ENCODE measurements at regions not wholly inside any gene's neighbourhood (a gene's known extent, or its start where the extent isn't known, plus 50 kb on each side); places are given as distances from the start of the nearest gene placed in this dataset.
"Not testable (repeated sequence)": the region's sequence is repeated elsewhere in the genome, so short reads cannot be mapped to it uniquely, and the experiment has no call there.

DNA sequence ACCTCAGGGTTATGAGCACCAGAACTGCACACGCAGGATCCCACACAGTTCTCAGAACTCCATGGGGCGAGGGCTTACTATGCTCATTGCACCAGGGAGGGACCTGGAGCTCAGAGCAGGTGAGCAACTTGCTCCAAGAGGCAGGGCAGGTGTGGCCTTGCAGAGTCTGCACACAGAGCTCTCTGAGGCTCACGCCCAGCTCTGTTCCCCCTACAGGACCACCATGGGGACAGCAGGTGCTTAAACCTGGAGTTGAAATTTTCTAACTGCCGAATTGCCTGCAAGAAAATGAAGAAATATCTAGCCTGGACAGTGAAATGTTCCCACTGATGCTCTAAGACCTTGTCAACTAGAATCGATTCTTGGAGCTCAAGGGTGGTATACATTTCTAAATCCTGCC lies 49.9 kb upstream of the MSMB start:
- H3K27ac Mint-ChIP-seq: peak overlapping the region; percentile 92
- not testable (repeated sequence) for H3K36me3 ChIP-seq (ENCODE audit: control insufficient read depth, insufficient read depth, low read length); H3K4me1 Mint-ChIP-seq; H3K9me3 ChIP-seq (ENCODE audit: control insufficient read depth, low read length); H3K36me3 Mint-ChIP-seq (ENCODE audit: low read depth); H3K27me3 ChIP-seq (ENCODE audit: control insufficient read depth, insufficient read depth, low read length, poor library complexity, severe bottlenecking); H3K27me3 Mint-ChIP-seq (ENCODE audit: insufficient read depth); H3K27ac ChIP-seq (ENCODE audit: low read depth, low read length); H3K9ac ChIP-seq (ENCODE audit: extremely low read depth, low read length, poor library complexity, severe bottlenecking); H3K4me3 Mint-ChIP-seq; H3K9me3 Mint-ChIP-seq; H3K4me3 ChIP-seq (ENCODE audit: low read length)
- TF ChIP-seq, protein P1, sequence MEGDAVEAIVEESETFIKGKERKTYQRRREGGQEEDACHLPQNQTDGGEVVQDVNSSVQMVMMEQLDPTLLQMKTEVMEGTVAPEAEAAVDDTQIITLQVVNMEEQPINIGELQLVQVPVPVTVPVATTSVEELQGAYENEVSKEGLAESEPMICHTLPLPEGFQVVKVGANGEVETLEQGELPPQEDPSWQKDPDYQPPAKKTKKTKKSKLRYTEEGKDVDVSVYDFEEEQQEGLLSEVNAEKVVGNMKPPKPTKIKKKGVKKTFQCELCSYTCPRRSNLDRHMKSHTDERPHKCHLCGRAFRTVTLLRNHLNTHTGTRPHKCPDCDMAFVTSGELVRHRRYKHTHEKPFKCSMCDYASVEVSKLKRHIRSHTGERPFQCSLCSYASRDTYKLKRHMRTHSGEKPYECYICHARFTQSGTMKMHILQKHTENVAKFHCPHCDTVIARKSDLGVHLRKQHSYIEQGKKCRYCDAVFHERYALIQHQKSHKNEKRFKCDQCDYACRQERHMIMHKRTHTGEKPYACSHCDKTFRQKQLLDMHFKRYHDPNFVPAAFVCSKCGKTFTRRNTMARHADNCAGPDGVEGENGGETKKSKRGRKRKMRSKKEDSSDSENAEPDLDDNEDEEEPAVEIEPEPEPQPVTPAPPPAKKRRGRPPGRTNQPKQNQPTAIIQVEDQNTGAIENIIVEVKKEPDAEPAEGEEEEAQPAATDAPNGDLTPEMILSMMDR (conservative IDR thresholded peaks at IDR 0.05): peak; percentile 57
- H3K4me1 ChIP-seq (ENCODE audit: control insufficient read depth, insufficient read depth, low read length): peaks cover 24% of the 10 kb centered on the region
- peak; percentile 59 for DNase-seq
- 86 to 98% methylated on average over 3 to 5 of the region's 5 CpGs for WGBS, 2 experiments (ENCODE audit: insufficient coverage in 1 of 2, insufficient read length in 1 of 2)

DNA sequence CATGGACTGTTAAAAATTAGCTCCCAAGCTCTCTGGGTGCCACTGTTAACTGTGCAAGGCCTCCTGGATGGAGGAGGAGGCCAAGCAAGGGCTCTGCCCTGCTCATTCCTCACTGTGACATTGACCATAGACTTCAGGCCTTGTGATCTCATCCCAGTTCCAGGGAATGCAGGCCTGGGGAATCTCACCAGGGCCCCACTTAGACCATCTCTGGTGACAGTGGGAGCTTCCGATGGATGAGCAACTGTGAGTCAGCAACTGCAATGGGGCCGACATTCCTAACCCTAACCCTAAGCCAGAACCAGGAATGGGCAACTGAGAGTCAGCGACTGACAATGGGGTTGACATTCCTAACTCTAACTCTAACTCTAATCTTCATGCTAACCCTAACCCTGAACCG lies 50.4 kb upstream of the MSMB start:
- Mint-ChIP-seq H3K4me1 (peaks cover 8% of the 10 kb centered on the region), H3K9me3 (peaks cover 3% of the 10 kb centered on the region), H3K27me3 (ENCODE audit: insufficient read depth) (no peaks in the 10 kb centered on the region), H3K36me3 (ENCODE audit: low read depth) (peaks cover 2% of the 10 kb centered on the region), H3K27ac (peak overlapping the region; percentile 69), H3K4me3 (no peak overlapping the region)
- Histone ChIP-seq H3K4me1 (ENCODE audit: control insufficient read depth, insufficient read depth, low read length) (peaks cover 24% of the 10 kb centered on the region), H3K27me3 (ENCODE audit: control insufficient read depth, insufficient read depth, low read length, poor library complexity, severe bottlenecking) (no peaks in the 10 kb centered on the region), H3K27ac (ENCODE audit: low read depth, low read length) (no peak overlapping the region), H3K9me3 (ENCODE audit: control insufficient read depth, low read length) (no peaks in the 10 kb centered on the region), H3K9ac (ENCODE audit: extremely low read depth, low read length, poor library complexity, severe bottlenecking) (no peak overlapping the region), H3K4me3 (ENCODE audit: low read length) (no peak overlapping the region), H3K36me3 (ENCODE audit: control insufficient read depth, insufficient read depth, low read length) (no peaks in the 10 kb centered on the region)
- TF ChIP-seq, protein P1 (conservative IDR thresholded peaks at IDR 0.05): no peak
- WGBS, 2 experiments (ENCODE audit: insufficient coverage in 1 of 2, insufficient read length in 1 of 2): 86 to 92% methylated on average over 4 of the region's 4 CpGs
- DNase-seq: no peak

- Histone ChIP-seq H3K4me1 (ENCODE audit: control insufficient read depth, insufficient read depth, low read length) (peaks cover 24% of the 10 kb centered on the region), H3K27ac (ENCODE audit: low read depth, low read length) (no peak overlapping the region), H3K27me3 (ENCODE audit: control insufficient read depth, insufficient read depth, low read length, poor library complexity, severe bottlenecking) (no peaks in the 10 kb centered on the region), H3K9ac (ENCODE audit: extremely low read depth, low read length, poor library complexity, severe bottlenecking) (no peak overlapping the region), H3K9me3 (ENCODE audit: control insufficient read depth, low read length) (no peaks in the 10 kb centered on the region), H3K36me3 (ENCODE audit: control insufficient read depth, insufficient read depth, low read length) (no peaks in the 10 kb centered on the region), H3K4me3 (ENCODE audit: low read length) (no peak overlapping the region)
- Mint-ChIP-seq H3K36me3 (ENCODE audit: low read depth) (no peaks in the 10 kb centered on the region), H3K4me1 (peaks cover 6% of the 10 kb centered on the region), H3K27me3 (ENCODE audit: insufficient read depth) (no peaks in the 10 kb centered on the region), H3K9me3 (peaks cover 3% of the 10 kb centered on the region), H3K4me3 (no peak overlapping the region), H3K27ac (peak overlapping the region; percentile 44)
- WGBS, 2 experiments (ENCODE audit: insufficient coverage in 1 of 2, insufficient read length in 1 of 2): 84 to 89% methylated on average over 3 to 8 of the region's 8 CpGs
- no peak for DNase-seq
- TF ChIP-seq, protein P1 (conservative IDR thresholded peaks at IDR 0.05): no peak
Measured at GRCh38 chr10:46096909-46097575, 51.0 kb upstream of the MSMB start.

Data from endodermal cell (in vitro differentiated cells).